SH-SY5Y (cell line): ENCODE measurements at regions not wholly inside any gene's neighbourhood (a gene's known extent, or its start where the extent isn't known, plus 50 kb on each side); places are given as distances from the start of the nearest gene placed in this dataset.

Source experiments
- GATA2 ChIP-seq: IDR thresholded peaks from 2 replicates; pipeline ENCODE4 v1.6.1; 2011; ENCODE audit warnings: mild to moderate bottlenecking, low read depth, low read length
- GATA3 ChIP-seq: IDR thresholded peaks from 2 replicates; pipeline ENCODE4 v1.6.1; 2011; ENCODE audit warnings: low read depth, mild to moderate bottlenecking, low read length, moderate library complexity

DNA sequence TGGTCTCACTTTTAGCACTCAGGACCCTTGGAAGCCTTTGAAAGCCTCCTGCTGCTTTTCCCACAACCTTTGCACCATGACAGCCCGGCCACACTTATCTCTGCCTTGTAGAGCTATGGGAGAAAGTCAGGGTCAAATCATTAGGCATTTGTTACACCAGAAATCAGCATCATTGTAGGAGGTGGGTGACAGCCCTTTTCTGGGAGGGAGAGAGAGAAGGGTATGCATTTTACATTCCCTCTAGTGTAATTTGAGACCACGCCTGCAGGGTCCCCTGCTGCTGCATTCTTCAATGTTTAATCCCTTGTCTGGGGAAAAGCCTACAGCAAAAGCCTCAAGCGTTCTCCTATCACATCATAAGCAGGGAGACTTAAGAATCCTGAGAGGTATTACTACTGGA is 766.8 kb upstream of the FAM98A start:
- TF ChIP-seq GATA2: no peak
- TF ChIP-seq GATA3: no peak

- TF ChIP-seq GATA3 (no peak), GATA2 (no peak)
Measured at GRCh38 chr2:34365512-34365911, 766.4 kb upstream of the FAM98A start.

DNA sequence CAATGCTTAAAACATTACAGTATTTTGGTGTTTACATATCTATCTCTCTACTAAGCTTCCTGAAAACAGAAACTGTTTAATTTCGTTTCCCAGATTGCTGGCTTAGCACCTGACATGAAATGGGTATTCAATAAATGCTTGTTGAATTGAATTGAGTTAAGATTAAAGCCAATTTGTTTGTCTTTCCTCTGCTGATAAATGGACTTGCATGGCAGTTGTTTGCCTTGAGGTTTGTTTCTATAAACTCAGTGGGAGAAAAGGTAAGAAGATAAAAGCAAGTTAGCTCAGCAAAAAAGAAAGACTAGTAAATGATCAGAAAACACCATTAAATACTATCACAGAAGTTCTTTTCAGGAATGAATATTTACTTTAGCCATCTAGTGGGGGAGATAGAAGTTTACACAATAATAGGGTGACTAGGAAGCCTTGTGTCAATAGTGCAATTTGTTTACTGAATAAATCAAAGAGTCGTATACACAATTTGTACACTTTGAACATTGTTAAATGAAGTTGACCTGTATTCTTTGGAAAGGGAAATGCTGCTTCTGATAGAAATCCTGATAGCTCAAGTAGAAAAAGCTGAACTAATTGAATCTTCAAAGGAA is 754.5 kb upstream of the FAM98A start:
- TF ChIP-seq GATA3: no peak
- TF ChIP-seq GATA2: no peak

DNA sequence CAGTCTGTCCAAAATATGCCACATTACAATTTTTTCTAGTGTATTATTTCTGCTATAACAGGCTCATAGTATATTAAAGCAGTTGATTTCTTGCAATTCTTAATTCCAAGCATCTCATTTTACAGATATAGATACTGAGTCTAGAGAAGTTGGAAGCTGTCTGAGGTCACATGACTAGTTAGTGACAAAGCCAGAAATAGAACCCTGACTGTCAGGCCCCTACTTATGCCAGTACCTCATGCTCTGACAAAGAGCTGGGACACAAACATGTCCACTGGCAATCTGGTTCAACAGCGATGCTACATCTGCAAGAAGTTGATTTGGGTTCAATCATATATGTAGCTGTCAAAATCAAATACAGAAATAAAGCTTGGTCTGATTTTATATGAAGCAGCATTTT is 750.4 kb upstream of the FAM98A start:
- TF ChIP-seq GATA2: no peak
- TF ChIP-seq GATA3: no peak

- TF ChIP-seq GATA3 (no peak), GATA2 (no peak)
Measured at GRCh38 chr2:34345030-34345429, 745.9 kb upstream of the FAM98A start.

GRCh38 chr2:34340307-34340706 is 741.2 kb upstream of the FAM98A start:
- TF ChIP-seq GATA2 (no peak), GATA3 (no peak)

DNA sequence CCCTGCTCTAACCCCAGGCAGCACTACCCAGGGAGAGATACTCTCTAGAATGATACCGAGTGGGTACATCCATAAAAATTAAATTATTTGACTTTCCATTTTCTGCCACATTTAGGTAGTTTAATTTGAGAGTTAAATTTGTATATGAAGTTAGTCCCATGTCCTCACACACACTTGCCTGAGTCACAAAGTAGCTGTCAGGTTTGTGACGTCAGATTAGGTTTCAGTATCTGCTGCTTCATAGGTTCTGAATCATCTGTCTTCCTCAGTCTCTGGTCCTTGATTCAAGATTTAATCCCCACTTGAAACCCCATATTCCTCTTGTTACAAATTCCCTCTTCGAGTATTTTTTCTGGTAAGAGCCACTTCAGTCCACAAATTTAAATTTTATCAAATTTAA is 738.6 kb upstream of the FAM98A start:
- no peak for TF ChIP-seq GATA2
- TF ChIP-seq GATA3: no peak

DNA sequence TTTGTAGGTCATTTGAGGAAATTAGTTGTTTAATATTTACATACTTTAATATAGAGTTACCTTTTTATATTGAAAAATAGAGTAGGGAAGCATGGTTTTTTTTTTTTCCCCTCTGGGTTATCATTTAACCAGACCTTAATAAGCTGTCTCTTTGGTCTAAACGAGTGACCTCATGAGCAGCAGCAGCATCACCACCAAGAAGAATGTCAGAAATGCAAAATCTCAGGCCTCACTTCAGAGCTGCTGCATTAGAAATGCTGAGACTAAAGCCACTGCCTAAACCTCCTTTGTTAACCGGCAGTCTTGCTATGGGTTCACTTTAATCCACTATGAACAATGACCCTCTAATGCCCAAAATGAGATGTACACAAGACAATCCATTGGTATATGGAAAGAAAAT is 733.7 kb upstream of the FAM98A start:
- no peak for TF ChIP-seq GATA2
- TF ChIP-seq GATA3: no peak

DNA sequence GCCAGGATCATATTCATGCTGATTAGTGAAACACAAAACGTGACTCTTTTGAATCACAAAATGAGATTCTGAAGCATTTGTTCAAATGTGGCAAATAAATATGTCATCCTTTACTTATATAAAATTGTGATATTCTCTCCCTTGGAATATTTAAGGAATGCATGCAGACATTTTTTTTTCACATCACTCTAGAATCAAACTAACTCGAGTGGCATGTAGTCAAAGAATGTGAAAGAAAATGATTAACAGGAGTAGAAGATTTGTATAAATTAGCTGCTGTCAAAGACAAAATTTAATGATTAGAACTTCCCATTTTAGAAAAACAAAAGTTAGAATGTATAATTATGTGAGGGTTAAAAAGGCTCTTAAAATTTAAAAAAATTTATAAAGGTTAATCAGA is 721.0 kb upstream of the FAM98A start:
- TF ChIP-seq GATA3 (no peak), GATA2 (no peak)

GRCh38 chr2:34317797-34318196 is 718.7 kb upstream of the FAM98A start:
- TF ChIP-seq GATA3 (no peak), GATA2 (no peak)

GRCh38 chr2:34316788-34317187 is 717.7 kb upstream of the FAM98A start:
- TF ChIP-seq GATA3: no peak
- no peak for TF ChIP-seq GATA2

DNA sequence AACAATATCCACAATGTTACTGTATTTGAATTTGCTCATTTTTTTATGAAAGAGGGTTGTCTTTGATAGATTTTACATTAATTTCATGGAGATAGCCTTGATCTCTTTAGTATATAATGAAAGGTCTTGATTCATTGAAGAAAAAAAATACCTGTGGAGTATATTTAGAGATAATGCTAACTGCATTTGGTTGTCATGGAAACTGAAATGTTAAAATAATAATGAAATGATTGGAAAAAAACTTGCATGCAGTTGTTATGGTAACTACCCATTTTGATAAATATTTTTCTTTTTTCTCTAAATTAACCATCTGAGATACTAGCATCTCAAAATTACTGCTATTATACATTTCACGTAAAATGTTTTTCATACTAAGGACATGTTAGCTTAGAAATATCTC is 712.7 kb upstream of the FAM98A start:
- TF ChIP-seq GATA3 (no peak), GATA2 (no peak)

- TF ChIP-seq GATA2 (no peak), GATA3 (no peak)
Measured at GRCh38 chr2:34308140-34308539, 709.0 kb upstream of the FAM98A start.

DNA sequence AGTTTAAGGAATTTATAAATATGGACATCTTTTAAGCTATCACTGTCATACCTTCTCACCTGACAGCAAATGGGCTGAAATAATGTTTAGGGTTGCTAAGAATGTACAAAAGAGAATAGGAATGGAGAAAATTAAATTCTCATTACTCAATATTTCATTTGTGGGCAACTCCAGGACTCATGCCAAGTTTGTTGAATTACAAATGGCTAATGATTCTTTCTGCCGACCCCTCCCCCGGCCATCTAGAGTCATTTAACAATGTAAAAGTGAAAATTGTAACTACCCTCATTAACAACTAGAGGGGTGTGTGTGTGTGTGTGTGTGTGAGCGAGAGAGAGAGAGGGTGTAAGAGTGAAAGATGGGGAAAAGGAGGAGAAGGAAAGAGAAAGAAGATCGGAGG is 708.5 kb upstream of the FAM98A start:
- TF ChIP-seq GATA2 (no peak), GATA3 (no peak)

GRCh38 chr2:34306745-34307144 is 707.6 kb upstream of the FAM98A start:
- TF ChIP-seq GATA2 (no peak), GATA3 (no peak)

GRCh38 chr2:34305587-34305986 is 706.5 kb upstream of the FAM98A start:
- TF ChIP-seq GATA3 (no peak), GATA2 (no peak)
